Activated naive CD8-positive, alpha-beta T cell treated with anti-CD3 and anti-CD28 coated beads, Interleukin-2, amount 50 U/mL, for 24 hours (primary cell): ENCODE measurements at regions not wholly inside any gene's neighbourhood (a gene's known extent, or its start where the extent isn't known, plus 50 kb on each side); places are given as distances from the start of the nearest gene placed in this dataset.

Source experiments
- ATAC-seq: fragments of 150-1000 bp; cut with Tn5 transposase; one replicate; pipeline ENCODE4 v1.10.0; 2021
- DNase-seq: peaks from one replicate; pipeline ENCODE4 v3.0.0; 2021
- H3K27ac Mint-ChIP-seq: one replicate; pipeline ENCODE4 v1.8.0; 2021; ENCODE audit warnings: mild to moderate bottlenecking, mixed read lengths
- H3K27me3 Mint-ChIP-seq: one replicate; pipeline ENCODE4 v1.8.0; 2021; ENCODE audit warnings: mixed read lengths
- H3K36me3 Mint-ChIP-seq: one replicate; pipeline ENCODE4 v1.8.0; 2021; ENCODE audit warnings: low read depth, mixed read lengths
- H3K4me1 Mint-ChIP-seq: one replicate; pipeline ENCODE4 v1.8.0; 2021; ENCODE audit warnings: mixed read lengths
- H3K4me3 Mint-ChIP-seq: one replicate; pipeline ENCODE4 v1.8.0; 2021; ENCODE audit warnings: mild to moderate bottlenecking, moderate library complexity, mixed read lengths
- H3K9me3 Mint-ChIP-seq: one replicate; pipeline ENCODE4 v1.8.0; 2021; ENCODE audit warnings: mixed read lengths

GRCh38 chr21:38989379-38989744, 183.6 kb downstream of the ETS2 start:
- Mint-ChIP-seq H3K27ac (no peak overlapping the region), H3K4me1 (peaks cover 22% of the 10 kb centered on the region), H3K36me3 (no peaks in the 10 kb centered on the region), H3K9me3 (no peaks in the 10 kb centered on the region), H3K4me3 (no peak overlapping the region), H3K27me3 (peaks cover 50% of the 10 kb centered on the region)
- no peak for DNase-seq
- no peak for ATAC-seq

- H3K4me3 Mint-ChIP-seq, result no peak overlapping the region
- DNase-seq, result no peak
- ATAC-seq, result no peak
- H3K36me3 Mint-ChIP-seq, result no peaks in the 10 kb centered on the region
- H3K27me3 Mint-ChIP-seq, result peaks cover 54% of the 10 kb centered on the region
- H3K4me1 Mint-ChIP-seq, result peaks cover 28% of the 10 kb centered on the region
- H3K27ac Mint-ChIP-seq, result no peak overlapping the region
- H3K9me3 Mint-ChIP-seq, result no peaks in the 10 kb centered on the region
Measured at GRCh38 chr21:38988509-38989378, 183.0 kb downstream of the ETS2 start.

GRCh38 chr21:38987633-38988508, 182.1 kb downstream of the ETS2 start:
- DNase-seq (no peak), ATAC-seq (no peak)
- no peaks in the 10 kb centered on the region for H3K36me3 Mint-ChIP-seq
- peaks cover 62% of the 10 kb centered on the region for H3K27me3 Mint-ChIP-seq
- H3K4me3 Mint-ChIP-seq, result no peak overlapping the region
- H3K27ac Mint-ChIP-seq, result no peak overlapping the region
- H3K9me3 Mint-ChIP-seq, result no peaks in the 10 kb centered on the region
- peaks cover 29% of the 10 kb centered on the region for H3K4me1 Mint-ChIP-seq

- Mint-ChIP-seq H3K9me3 (no peaks in the 10 kb centered on the region), H3K4me1 (peaks cover 29% of the 10 kb centered on the region), H3K36me3 (no peaks in the 10 kb centered on the region), H3K4me3 (no peak overlapping the region), H3K27ac (no peak overlapping the region), H3K27me3 (peaks cover 65% of the 10 kb centered on the region)
- ATAC-seq (no peak), DNase-seq (no peak)
Measured at GRCh38 chr21:38986806-38987632, 181.3 kb downstream of the ETS2 start.

- H3K4me3 Mint-ChIP-seq, result no peak overlapping the region
- H3K4me1 Mint-ChIP-seq, result peaks cover 31% of the 10 kb centered on the region
- ATAC-seq, result no peak
- H3K9me3 Mint-ChIP-seq, result no peaks in the 10 kb centered on the region
- peak overlapping the region; percentile 88 for H3K27ac Mint-ChIP-seq
- peaks cover 70% of the 10 kb centered on the region for H3K27me3 Mint-ChIP-seq
- no peak for DNase-seq
- no peaks in the 10 kb centered on the region for H3K36me3 Mint-ChIP-seq
Measured at GRCh38 chr21:38986406-38986805, 180.7 kb downstream of the ETS2 start.

GRCh38 chr21:38985568-38986378, 180.0 kb downstream of the ETS2 start:
- ATAC-seq (peak; percentile 85), DNase-seq (peak; percentile 72)
- no peaks in the 10 kb centered on the region for H3K36me3 Mint-ChIP-seq
- peaks cover 74% of the 10 kb centered on the region for H3K27me3 Mint-ChIP-seq
- H3K27ac Mint-ChIP-seq, result peak overlapping the region; percentile 88
- H3K4me3 Mint-ChIP-seq, result peak overlapping the region; percentile 57
- H3K4me1 Mint-ChIP-seq, result peaks cover 33% of the 10 kb centered on the region
- H3K9me3 Mint-ChIP-seq, result no peaks in the 10 kb centered on the region

- H3K27ac Mint-ChIP-seq, result peak overlapping the region; percentile 88
- H3K4me3 Mint-ChIP-seq, result peak overlapping the region; percentile 57
- no peaks in the 10 kb centered on the region for H3K9me3 Mint-ChIP-seq
- ATAC-seq (peak; percentile 45), DNase-seq (peak; percentile 18)
- peaks cover 78% of the 10 kb centered on the region for H3K27me3 Mint-ChIP-seq
- H3K36me3 Mint-ChIP-seq, result no peaks in the 10 kb centered on the region
- H3K4me1 Mint-ChIP-seq, result peaks cover 38% of the 10 kb centered on the region
Measured at GRCh38 chr21:38984982-38985567, 179.3 kb downstream of the ETS2 start.

- no peaks in the 10 kb centered on the region for H3K9me3 Mint-ChIP-seq
- ATAC-seq (peak; percentile 12), DNase-seq (no peak)
- peaks cover 43% of the 10 kb centered on the region for H3K4me1 Mint-ChIP-seq
- H3K27ac Mint-ChIP-seq, result peak overlapping the region; percentile 88
- H3K36me3 Mint-ChIP-seq, result no peaks in the 10 kb centered on the region
- peaks cover 81% of the 10 kb centered on the region for H3K27me3 Mint-ChIP-seq
- peak overlapping the region; percentile 57 for H3K4me3 Mint-ChIP-seq
Measured at GRCh38 chr21:38984568-38984967, 178.8 kb downstream of the ETS2 start.

GRCh38 chr21:38983560-38983959, 177.8 kb downstream of the ETS2 start:
- peaks cover 45% of the 10 kb centered on the region for H3K4me1 Mint-ChIP-seq
- DNase-seq (no peak), ATAC-seq (no peak)
- H3K9me3 Mint-ChIP-seq, result no peaks in the 10 kb centered on the region
- no peaks in the 10 kb centered on the region for H3K36me3 Mint-ChIP-seq
- no peak overlapping the region for H3K27ac Mint-ChIP-seq
- peaks cover 74% of the 10 kb centered on the region for H3K27me3 Mint-ChIP-seq
- H3K4me3 Mint-ChIP-seq, result no peak overlapping the region

- ATAC-seq (no peak), DNase-seq (no peak)
- Mint-ChIP-seq H3K4me1 (peaks cover 45% of the 10 kb centered on the region), H3K27me3 (peaks cover 67% of the 10 kb centered on the region), H3K36me3 (no peaks in the 10 kb centered on the region), H3K4me3 (no peak overlapping the region), H3K9me3 (no peaks in the 10 kb centered on the region), H3K27ac (no peak overlapping the region)
Measured at GRCh38 chr21:38982804-38983203, 177.1 kb downstream of the ETS2 start.

- peaks cover 45% of the 10 kb centered on the region for H3K4me1 Mint-ChIP-seq
Measured at GRCh38 chr21:38982096-38982495, 176.4 kb downstream of the ETS2 start.

GRCh38 chr21:38980416-38981313, 174.9 kb downstream of the ETS2 start:
- peaks cover 50% of the 10 kb centered on the region for H3K27me3 Mint-ChIP-seq
- H3K4me1 Mint-ChIP-seq, result peaks cover 38% of the 10 kb centered on the region
- no peaks in the 10 kb centered on the region for H3K36me3 Mint-ChIP-seq
- DNase-seq, result no peak
- no peak overlapping the region for H3K27ac Mint-ChIP-seq
- H3K9me3 Mint-ChIP-seq, result no peaks in the 10 kb centered on the region
- no peak overlapping the region for H3K4me3 Mint-ChIP-seq
- ATAC-seq, result no peak

More at GRCh38 chr21:38982096-38982495, 176.4 kb downstream of the ETS2 start:
- ATAC-seq (no peak), DNase-seq (no peak)
- H3K27ac Mint-ChIP-seq, result no peak overlapping the region
- no peaks in the 10 kb centered on the region for H3K9me3 Mint-ChIP-seq
- H3K36me3 Mint-ChIP-seq, result no peaks in the 10 kb centered on the region
- no peak overlapping the region for H3K4me3 Mint-ChIP-seq
- peaks cover 63% of the 10 kb centered on the region for H3K27me3 Mint-ChIP-seq
